Right lobe of liver (tissue), 4 donors: ENCODE measurements at regions not wholly inside any gene's neighbourhood (a gene's known extent, or its start where the extent isn't known, plus 50 kb on each side); places are given as distances from the start of the nearest gene placed in this dataset.

Experiments used
- CTCF ChIP-seq, 4 donors: fragments of 200-600 bp in 3 of 4; fragments of 450-650 bp in 1 of 4; IDR thresholded peaks; one replicate each; pipeline versions ENCODE4 v1.5.1 to v1.8.0; 2016 to 2022; ENCODE audit warnings: antibody characterized with exemption in 4 of 4, mild to moderate bottlenecking in 2 of 4
- POLR2A ChIP-seq: fragments of 450-650 bp; IDR thresholded peaks from one replicate; pipeline ENCODE4 v1.6.1; 2017; ENCODE audit warnings: antibody characterized with exemption, mild to moderate bottlenecking
- donor health status: DM: no; HTN: no; CAD: no.
- donor health status: DM: no; HTN: no; CAD: no.
- donor health status: DM: no; HTN: yes; CAD: no.

DNA sequence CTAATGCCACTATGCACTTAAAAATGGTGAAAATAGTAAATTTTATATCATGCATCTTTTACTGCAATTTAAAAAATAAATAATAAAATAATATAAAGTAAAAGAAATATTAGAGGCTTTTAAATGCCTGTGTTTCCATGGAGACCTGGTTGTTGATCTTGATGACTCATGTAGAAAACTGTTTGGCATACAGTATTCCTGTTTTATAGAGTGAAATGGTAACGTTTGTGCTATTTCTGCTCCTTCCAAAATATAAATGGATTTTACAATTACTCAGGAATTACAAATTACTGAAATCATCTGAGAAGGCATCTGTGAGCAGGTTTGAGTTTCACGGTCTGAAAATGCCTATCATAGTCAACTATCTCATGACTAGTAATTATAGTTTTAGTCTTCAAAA is 98.4 kb upstream of the USP25 start:
- TF ChIP-seq POLR2A (no peak), CTCF (IDR thresholded peaks at IDR 0.05) (no peak)
